HPDE6-E6E7 (cell line): ENCODE measurements at regions not wholly inside any gene's neighbourhood (a gene's known extent, or its start where the extent isn't known, plus 50 kb on each side); places are given as distances from the start of the nearest gene placed in this dataset.
"Not testable (repeated sequence)": the region's sequence is repeated elsewhere in the genome, so short reads cannot be mapped to it uniquely, and the experiment has no call there.

ENCODE experiments used
- DNase-seq: peaks from one replicate; pipeline ENCODE4 v3.0.0; 2011; ENCODE audit warnings: missing footprints; ENCODE audit errors: extremely low spot score

DNA sequence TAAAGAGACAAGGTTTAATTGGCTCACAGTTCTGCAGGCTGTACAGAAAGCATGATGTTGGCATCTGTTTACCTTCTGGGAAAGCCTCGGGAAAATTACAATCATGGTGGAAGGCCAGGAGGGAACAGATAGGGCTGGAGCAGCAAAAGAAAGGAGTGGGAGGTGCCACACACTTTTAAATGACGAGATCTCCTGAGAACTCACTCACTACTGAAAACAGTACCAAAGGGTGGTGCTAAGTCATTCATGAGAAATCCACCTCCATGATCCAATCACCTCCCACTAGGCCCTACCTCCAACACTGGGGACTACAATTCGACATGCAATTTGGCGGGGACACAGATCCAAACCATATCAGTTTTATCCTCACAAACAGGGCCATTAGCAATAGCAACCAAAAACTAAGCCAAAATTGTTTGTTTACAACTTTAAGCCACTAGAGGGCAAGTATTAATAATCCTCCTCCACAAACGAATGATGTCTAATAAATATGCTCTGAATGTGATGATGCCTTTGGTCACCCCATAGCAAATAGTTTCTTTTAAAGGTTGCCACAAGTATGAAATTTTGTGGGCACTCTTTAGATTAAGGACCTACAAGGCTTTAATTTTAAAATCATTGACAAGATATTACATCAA lies 129.2 kb upstream of the NRBF2 start:
- no peak for DNase-seq

DNA sequence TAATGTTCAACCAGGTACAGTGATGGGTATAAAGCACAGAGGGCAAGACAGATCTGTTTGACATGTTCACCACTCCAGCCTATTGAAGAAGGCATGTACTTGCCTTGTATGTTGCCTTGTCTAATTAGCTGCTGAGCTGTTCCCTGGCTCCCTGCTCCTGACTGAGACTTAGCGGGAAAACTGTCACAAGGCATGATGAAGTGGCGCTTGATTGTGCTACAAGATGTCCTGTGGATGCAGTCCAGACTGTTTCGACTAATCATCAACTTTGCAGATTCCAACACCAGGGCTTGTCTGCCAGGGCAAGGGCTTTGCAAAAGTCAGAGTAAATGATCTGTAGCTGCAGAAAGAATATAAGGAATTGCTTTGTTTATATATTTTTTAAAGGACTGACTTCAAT lies 136.2 kb upstream of the NRBF2 start:
- DNase-seq, result no peak

DNA sequence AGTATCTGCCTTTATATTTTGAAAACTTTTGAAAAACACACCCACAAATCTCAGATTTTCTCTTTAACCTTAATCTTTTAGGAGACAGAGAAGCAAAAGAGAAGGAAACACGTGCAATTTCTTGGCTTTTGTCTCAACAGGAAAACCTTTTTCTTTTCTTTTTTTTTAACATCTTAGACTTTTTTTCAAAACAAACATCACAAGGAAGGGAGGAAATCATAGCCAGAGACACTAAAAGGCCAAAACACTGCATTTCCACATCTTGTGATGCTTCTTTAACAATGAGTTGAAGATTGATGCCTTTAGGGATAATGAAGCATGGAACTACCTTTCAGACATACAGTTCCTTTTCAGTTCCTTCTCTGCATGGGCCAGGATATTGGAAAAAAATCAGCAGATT lies 136.6 kb upstream of the NRBF2 start:
- DNase-seq, result no peak

DNA sequence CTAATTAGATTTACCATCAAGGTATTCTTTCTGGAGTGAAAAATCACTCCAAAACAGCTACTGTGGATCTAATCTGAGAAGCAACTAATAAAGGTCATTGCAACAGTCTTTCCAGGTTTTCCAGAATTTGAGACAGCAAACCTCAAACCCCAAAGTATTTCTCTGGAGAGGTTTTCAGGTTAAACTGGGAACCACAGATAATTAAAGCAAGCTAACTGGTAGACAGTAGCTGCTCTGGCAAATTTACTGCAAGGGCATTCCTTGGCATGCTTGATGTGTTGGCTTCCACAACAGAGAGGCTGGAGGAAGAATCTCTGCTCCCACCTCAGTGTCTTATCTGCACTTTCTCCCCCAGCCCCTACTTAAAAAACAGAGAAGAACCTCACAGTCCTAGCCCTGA lies 140.0 kb upstream of the NRBF2 start:
- DNase-seq, result no peak

DNA sequence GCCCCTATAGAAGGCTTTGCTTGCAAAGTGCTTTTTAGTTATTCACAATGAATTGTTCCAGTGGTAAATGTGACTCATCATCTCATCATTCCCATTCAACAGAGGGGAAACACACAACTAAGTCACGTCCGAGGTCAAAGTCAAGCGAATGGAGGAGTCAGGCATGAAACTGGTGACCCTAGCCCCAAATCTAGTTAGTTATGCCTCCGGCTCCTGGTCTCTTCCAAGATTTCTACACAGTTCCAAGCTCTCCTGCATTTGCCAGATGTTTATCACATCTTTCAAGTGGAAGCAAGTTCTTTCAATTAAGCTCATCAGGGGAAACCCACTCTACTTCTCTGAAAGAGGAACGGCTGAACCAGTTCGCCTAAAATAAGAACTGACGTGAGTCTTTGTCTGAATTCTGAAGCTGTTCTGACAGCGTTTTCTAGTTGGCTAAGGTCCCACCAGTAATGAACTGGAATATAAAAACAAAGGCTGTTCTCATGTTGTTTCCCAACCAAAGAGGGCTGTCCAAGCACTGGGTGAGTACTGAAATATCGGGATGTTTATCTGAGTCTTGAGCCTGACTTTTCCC lies 140.9 kb upstream of the NRBF2 start:
- DNase-seq, result peak; percentile 17

DNA sequence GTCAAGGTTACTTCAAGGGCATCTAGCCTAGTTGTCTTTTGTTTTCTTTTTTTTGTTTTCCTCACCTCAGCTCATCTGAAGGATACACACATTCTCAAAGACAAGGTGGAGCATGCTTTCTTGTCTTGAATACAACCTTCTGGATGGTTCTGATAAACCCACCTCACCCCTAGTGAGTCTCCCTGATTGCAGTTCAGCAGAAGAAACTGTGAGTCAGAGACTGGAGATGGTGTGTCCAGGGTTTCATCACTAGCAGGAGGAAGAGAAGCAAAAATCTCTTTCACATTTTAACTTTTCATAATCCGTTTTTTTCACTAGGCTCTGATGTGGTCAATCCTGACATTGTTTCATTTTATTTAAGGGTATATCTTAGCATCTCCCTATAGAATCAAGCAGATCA lies 143.0 kb upstream of the NRBF2 start:
- no peak for DNase-seq

DNA sequence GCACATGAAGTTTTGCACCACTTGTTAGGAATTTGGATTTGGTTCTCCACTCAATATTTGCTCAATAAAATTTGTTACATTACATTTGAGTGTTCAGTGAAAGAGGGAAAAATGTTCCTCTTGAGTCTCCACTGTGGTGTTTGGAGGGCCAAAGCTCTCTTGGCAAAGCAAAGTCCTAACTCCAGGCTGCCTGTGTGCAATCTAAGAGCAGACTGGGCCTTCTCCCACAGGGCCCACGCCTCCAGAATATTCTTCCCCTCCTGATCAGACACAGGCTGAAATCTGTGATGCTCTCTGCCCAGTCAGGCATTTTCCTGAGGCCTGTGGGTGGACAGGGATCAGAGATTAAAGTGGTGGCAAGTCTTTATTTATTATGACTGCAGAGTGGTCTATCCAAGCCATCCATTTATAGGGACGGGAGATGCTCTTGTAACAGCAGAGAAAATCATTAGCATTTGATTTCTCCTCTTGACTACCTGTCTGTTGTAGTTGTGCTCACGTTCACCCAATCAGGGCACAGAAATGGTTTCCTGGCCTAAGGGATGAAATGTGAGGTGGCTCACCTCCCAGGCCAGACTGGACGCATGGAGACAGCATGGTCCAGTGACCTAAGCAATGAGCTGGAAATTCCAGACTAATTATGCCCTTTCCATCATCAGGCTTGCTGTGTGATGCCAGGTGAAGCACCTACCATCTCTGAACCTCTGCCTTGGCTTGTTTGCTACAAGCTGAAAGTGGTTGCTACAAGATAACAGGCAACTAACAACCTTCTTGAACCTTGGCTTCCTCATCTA lies 147.1 kb upstream of the NRBF2 start:
- no peak for DNase-seq

DNA sequence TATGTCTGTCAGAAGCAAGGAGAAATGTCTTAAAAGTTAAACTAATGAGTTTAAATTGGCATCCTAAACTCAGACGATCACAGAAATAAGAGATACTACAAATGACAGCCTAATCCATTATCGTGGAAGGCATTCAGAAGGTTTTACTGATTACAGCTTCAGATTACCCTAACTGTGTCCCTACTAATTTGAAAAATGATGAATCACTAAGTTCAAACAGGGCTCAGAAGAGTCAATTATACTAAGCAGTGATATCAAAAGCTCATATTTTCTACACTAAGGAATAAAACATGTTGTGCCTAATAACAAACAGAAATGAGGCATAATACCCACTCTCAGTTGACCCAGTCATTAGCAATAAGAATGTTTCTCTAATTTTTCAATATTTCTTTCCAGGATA lies 152.0 kb upstream of the NRBF2 start:
- DNase-seq, result no peak

DNA sequence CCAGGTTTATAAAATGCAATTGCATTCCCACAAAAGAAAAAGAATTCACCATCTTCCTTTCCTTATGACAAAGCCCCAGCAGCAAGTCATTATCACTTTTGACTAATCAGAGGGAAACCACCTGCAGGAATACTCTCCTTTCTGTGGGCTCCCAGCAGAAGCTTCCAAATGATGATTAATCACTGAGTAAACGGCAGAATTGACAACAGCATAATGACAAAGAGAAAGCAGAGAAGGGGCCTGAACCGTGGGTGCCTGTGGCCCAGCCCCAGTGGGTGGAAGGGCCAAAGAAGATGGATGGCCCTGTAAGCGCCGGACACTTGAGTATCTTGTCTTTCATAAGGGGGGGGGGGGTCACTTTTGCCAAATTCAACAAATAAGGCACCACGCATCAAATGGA lies 152.4 kb upstream of the NRBF2 start:
- peak; percentile 44 for DNase-seq

DNA sequence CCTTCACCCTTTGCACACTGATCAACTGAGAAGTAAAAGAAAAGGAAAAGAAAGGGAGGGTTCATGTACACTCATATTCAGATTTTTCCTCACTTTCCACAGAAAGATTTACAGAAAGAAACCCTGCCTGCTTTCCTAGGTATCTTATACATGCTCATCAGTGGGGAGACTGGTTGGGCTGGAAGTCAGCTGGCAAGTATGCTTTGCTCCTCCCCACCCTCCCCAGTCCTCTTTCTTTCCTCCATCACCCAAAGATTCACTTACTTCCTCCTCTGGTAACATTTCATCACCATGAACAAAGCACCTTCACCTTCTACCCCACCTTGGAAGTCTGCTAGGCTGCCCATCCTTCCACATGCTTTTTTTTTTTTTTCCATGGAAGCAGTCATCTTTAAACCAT lies 153.2 kb upstream of the NRBF2 start:
- DNase-seq, result no peak

DNA sequence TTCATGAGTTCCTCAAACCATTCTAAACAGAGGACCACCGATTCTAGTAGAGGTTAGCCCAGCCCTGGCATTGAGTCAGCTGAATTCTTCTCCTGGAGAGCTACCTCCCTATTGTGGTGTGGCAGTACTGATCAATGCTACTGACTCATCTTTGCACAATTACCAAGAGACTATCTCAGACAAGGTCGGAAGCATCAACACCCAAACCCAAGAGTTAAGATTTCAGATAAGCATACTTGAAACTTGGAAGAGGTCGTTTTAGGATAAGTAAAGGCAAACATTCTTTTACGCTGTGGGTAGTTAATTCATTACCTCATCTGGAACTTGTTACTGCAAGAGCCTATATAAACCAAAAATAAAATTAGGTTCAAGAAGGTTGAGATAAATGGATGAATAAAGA lies 154.6 kb upstream of the NRBF2 start:
- DNase-seq, result no peak

DNA sequence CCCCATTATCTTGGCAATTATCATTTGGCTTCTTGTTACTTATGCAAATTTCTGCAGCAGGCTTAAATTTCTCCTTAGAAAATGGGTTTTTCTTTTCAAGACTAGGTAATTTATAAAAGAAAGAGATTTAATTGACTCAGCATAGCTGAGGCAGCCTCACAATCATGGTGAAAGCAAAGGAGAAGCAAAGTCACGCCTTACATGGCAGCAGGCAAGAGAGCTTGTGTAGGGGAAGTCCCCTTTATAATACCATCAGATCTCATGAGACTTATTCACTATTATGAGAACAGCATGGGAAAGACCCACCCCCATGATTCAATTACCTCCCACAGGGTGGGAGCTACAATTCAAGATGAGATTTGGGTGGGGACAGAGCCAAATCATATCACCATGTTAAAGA lies 158.3 kb upstream of the NRBF2 start:
- not testable (repeated sequence) for DNase-seq

DNA sequence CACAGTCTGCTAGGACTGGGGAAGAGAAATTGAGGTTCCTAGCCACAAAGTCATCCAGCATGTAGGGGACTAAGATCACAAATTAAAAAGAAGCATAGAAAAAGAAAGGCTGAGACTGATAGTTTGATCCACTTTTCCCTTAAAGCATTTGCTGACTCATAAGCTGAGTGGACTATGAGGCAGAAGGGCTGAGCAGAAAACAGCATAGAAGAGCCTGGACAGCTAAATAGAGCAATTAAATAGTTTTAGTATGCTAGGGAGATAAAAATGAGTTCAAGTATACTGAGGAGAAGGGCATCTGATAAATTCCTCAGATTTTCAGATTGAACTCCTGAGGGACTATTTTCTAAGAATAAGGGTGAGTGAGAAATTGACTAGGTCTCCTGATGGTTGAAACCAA lies 155.9 kb upstream of the EGR2 start:
- DNase-seq, result no peak

DNA sequence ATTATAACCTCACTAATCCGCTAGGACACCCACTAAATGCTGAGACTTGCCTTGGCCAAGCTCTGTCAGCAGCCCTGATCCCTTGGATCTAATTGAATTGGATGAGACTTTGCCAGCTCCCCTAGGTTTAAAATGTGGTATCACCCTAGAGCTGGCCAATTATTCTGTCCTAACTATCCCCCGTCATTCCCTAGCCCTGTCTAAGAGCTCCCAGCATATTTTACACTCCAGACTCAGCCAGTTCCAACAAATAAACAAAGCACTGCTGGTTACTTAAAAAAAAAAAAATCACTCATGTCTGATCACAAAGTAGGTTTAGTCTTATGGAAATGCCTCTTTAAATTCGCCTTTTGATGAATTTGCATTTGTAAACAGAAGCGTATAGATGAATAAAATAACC lies 147.9 kb upstream of the EGR2 start:
- DNase-seq, result no peak

DNA sequence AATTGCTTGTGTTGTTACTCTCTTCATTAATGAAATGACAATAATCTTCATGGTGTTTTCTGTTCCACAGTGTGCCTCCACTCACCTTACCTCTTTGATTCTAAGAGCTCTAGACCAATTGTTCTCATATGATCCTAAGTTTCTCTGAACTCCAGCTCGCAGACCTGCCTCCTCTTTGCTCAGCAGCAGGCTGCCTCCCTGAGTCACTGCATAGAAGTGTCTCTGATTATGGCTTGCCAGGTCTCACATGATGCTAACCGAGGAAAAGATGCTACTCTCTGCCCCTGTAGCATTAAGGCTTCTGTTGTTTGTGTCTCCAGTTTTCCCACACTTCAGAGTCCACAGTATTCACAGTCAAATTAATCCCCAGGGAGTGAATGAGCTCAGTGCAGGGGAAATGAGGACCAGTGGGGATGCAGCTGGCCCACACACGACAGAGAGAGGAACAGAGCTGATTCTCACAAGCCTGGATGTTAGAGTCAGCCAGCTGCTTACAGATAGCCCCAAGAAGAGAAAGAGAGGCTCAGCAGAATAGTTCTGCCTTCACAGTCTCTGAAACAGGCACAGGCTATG lies 145.9 kb upstream of the EGR2 start:
- no peak for DNase-seq

DNA sequence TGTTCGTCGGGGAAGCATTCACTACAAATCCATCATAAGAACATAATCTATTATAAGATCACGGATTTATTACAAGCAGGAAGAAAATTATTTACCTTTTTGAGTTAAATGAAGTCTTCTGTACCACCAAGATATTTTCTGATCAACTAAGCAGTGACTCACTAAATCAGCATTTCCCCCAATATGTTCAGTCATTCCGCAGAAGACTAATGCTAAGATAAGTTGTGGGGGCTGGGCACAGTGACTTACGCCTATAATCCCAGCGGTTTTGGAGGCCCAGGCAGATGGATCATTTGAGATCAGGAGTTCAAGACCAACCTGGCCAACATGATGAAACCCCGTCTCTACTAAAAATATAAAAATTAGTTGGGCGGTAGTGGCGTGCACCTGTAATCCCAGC lies 144.2 kb upstream of the EGR2 start:
- no peak for DNase-seq

DNA sequence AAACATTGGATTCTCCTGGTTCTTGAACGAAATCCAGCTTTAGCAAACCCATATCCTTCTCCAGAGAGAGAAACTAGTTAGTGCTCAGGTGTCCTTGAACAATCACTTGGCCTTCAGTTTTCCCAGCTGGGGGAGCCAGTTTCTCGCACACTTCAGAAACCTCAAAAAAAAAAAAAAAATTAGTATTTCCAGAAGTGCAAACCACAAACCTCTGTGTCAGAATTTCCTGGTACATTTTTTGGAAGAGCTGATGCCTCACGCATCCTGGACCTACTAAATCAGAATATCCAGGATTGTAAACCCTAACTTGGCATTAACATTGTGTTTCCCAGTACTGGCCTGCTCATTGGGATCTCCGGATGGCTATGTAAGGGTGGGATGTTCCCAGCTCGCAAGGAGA lies 143.4 kb upstream of the EGR2 start:
- no peak for DNase-seq

DNA sequence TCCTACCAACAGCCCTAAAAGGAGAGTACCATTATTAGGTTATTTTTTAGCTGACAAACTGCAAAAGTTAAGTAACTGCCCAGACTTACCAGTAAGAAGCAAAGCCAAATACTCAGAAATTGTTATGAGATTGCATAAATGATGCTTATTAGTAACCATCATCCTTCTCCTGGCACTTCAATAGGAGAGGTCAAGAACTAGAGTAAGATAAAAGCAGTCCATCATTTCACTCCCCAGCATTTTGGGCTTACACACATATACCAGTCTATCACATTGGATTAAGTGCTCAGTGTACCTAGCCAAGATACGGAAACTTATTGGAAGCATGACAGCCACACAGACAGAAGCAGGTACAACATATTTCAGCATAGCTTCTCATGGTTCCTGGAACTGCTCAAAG lies 142.8 kb upstream of the EGR2 start:
- no peak for DNase-seq

DNA sequence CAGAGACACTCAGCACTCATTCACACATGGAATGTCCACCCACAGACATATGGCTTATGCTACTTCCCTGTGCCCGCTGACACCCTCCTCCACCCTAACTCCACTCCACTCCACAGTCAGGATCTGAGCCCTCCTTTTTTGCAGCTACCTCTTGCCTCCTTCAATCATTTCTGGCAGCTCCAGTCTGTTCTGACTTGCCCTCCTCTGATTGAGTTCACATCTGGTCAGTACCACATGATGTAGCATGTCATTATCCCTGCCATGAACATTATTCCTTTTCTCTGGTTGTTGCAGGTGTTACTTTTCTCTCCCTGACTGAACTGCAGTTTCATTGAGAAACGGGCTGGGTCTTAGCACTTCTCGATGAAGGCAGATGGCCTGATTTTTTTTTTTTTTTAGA lies 130.1 kb upstream of the EGR2 start:
- DNase-seq, result no peak

DNA sequence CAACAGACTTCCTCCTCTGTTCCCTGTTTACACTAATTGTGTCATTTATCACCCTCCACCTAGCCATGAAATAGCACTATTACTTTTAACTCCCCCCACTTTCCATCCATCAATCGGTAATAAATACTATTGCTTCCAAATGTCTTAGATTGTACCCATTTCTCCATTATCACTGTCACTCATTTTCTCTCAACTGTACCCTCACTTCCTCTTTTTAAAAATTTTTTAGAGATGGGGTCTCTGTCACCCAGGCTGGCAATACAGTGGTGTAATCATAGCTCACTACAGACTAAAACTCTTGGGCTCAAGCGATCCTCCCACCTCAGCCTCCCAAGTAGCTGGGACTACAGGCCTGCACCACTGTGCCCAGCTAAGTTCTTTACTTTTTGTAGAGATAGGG lies 123.5 kb upstream of the EGR2 start:
- DNase-seq, result no peak

DNA sequence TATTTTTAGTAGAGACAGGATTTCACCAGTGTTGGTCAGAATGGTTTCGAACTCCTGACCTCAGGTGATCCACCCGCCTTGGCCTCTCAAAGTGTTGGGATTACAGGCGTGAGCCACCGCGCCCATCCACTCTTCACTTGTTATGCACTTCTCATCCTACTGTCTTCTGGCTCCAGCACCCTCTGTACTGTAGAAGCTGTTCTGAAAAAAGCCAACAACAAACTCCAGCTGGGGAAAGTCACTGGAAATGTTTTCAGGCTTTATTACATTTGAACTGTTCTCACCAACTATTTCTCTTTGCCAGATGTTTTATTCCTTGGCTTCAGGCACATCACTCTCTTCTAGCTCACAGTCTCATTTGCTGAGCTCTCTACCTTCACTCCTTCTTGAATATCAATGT lies 122.5 kb upstream of the EGR2 start:
- DNase-seq, result no peak

DNA sequence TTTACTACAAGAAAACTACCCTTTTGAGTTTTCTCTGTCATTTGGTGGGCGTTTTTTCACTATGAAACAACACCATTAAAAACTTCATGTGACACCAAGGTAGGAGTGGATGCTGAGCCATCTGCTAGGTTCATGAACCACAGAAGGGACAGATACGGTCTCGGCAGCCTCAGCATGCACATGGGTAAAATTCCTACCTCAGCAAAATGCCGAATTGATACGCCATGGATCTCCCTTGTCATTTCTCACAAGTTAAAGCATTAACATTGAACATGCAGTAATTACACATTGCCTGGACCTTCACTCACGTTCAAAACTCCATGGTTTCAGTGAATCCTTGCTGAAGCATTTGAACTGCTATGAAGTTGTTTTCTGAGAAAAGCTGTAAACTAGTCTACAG lies 121.5 kb upstream of the EGR2 start:
- no peak for DNase-seq

DNA sequence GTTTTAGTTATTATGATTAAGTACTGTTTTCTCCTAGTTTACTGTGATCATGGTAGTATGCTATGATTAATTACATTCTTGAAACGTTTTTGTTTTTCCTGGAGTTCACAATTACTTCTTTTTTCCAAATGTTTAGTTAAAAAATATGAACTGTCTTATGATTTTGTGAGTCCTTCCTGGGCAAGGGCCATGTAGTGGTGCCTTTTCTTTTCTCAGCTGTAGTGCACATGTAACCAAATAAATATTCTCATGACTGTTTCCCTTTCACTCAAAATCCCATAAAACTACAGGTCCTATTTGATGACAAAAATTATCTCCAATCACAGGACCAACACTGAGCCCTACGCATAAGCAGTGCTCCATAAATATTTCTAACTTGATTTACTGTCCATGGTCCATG lies 118.9 kb upstream of the EGR2 start:
- no peak for DNase-seq
